Tibial nerve (tissue), 4 donors: ENCODE measurements at regions not wholly inside any gene's neighbourhood (a gene's known extent, or its start where the extent isn't known, plus 50 kb on each side); places are given as distances from the start of the nearest gene placed in this dataset.

Experiments used
- EP300 ChIP-seq, 2 donors: sonication (generic); formaldehyde crosslinking; IDR thresholded peaks; one replicate each; pipeline ENCODE4 v1.6.1; 2017; ENCODE audit warnings: antibody characterized with exemption in 2 of 2, mild to moderate bottlenecking in 1 of 2
- POLR2A ChIP-seq, 2 donors: fragments of 450-650 bp; IDR thresholded peaks; one replicate each; pipeline ENCODE4 v1.6.1; 2017; ENCODE audit warnings: antibody characterized with exemption in 2 of 2, mild to moderate bottlenecking in 2 of 2, moderate library complexity in 2 of 2
- TF ChIP-seq, protein P1 (sequence below), 5 experiments: fragments of 200-600 bp in 3 of 5; fragments of 450-650 bp in 2 of 5; sonication (generic) in 3 of 5; IDR thresholded peaks; one replicate each; pipeline ENCODE4 v1.5.1; 2016 to 2019; ENCODE audit warnings: antibody characterized with exemption in 5 of 5, mild to moderate bottlenecking in 3 of 5, moderate library complexity in 2 of 5

DNA sequence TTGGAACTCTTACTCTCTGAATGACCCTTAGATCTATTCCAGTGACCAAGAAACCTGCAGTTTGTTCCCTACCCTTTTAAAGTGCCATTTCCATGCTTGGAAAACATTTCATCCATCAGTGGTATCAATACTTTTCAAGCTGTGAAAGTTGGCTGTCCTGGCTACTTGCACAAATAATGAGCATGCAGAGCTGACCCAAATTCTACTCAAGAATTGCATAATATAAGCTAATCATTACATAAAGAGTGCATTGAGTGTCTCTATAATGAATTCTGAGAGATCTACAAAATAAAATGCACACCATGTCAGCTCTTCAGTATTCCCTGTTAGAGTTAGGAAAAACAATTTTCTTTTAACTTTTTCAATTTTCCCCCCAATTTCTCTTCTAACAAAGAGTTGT lies 181.3 kb upstream of the HS3ST5 start:
- no peak for TF ChIP-seq POLR2A (IDR thresholded peaks at IDR 0.05)
- TF ChIP-seq, protein P1, sequence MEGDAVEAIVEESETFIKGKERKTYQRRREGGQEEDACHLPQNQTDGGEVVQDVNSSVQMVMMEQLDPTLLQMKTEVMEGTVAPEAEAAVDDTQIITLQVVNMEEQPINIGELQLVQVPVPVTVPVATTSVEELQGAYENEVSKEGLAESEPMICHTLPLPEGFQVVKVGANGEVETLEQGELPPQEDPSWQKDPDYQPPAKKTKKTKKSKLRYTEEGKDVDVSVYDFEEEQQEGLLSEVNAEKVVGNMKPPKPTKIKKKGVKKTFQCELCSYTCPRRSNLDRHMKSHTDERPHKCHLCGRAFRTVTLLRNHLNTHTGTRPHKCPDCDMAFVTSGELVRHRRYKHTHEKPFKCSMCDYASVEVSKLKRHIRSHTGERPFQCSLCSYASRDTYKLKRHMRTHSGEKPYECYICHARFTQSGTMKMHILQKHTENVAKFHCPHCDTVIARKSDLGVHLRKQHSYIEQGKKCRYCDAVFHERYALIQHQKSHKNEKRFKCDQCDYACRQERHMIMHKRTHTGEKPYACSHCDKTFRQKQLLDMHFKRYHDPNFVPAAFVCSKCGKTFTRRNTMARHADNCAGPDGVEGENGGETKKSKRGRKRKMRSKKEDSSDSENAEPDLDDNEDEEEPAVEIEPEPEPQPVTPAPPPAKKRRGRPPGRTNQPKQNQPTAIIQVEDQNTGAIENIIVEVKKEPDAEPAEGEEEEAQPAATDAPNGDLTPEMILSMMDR (IDR thresholded peaks at IDR 0.05): no peak
- TF ChIP-seq EP300 (IDR thresholded peaks at IDR 0.05): no peak
